H9 (cell line): ENCODE measurements at regions not wholly inside any gene's neighbourhood (a gene's known extent, or its start where the extent isn't known, plus 50 kb on each side); places are given as distances from the start of the nearest gene placed in this dataset.

Source experiments
- DNase-seq: peaks from one replicate; pipeline ENCODE4 v3.0.0-alpha.2; 2017
- H2AFZ ChIP-seq: one replicate; pipeline ENCODE4 v1.6.1; 2013; ENCODE audit warnings: mild to moderate bottlenecking, low read length, control low read depth, moderate library complexity
- H2AK5ac ChIP-seq: 2 replicates; pipeline ENCODE4 v1.6.1; 2013; ENCODE audit warnings: low read length, control low read depth, mixed read lengths; ENCODE audit not compliant: insufficient read length
- H2BK120ac ChIP-seq: one replicate; pipeline ENCODE4 v1.6.1; 2013; ENCODE audit warnings: low read depth, mild to moderate bottlenecking, low read length, control low read depth, inconsistent platforms; ENCODE audit not compliant: poor library complexity, severe bottlenecking
- H2BK12ac ChIP-seq: 2 replicates; pipeline ENCODE4 v1.6.1; 2013; ENCODE audit warnings: low read length, control low read depth, mixed read lengths, low read depth; ENCODE audit not compliant: insufficient read length
- H2BK15ac ChIP-seq: 2 replicates; pipeline ENCODE4 v1.6.1; 2013; ENCODE audit warnings: low read depth, low read length, control low read depth
- H2BK20ac ChIP-seq: one replicate; pipeline ENCODE4 v1.6.1; 2013; ENCODE audit warnings: low read depth, mild to moderate bottlenecking, low read length, control low read depth, inconsistent platforms; ENCODE audit not compliant: poor library complexity, severe bottlenecking
- H2BK5ac ChIP-seq: 2 replicates; pipeline ENCODE4 v1.6.1; 2013; ENCODE audit warnings: low read length, control low read depth, mixed read lengths; ENCODE audit not compliant: insufficient read length
- H3K14ac ChIP-seq: 2 replicates; pipeline ENCODE4 v1.6.1; 2013; ENCODE audit warnings: low read length, control low read depth; ENCODE audit not compliant: insufficient read depth
- H3K18ac ChIP-seq: 2 replicates; pipeline ENCODE4 v1.6.1; 2013; ENCODE audit warnings: low read depth, mild to moderate bottlenecking, mixed read lengths, low read length, control low read depth; ENCODE audit not compliant: insufficient read length
- H3K23ac ChIP-seq: 2 replicates; pipeline ENCODE4 v1.6.1; 2013; ENCODE audit warnings: low read length, control low read depth, mixed read lengths, low read depth; ENCODE audit not compliant: insufficient read length
- H3K23me2 ChIP-seq: 2 replicates; pipeline ENCODE4 v1.6.1; 2013; ENCODE audit warnings: low read depth, mild to moderate bottlenecking, mixed read lengths, low read length, control low read depth; ENCODE audit not compliant: insufficient read length, poor library complexity, severe bottlenecking
- H3K27ac ChIP-seq: 2 replicates; pipeline ENCODE4 v1.5.1; 2013; ENCODE audit warnings: low read length, control low read depth, mixed read lengths, low read depth; ENCODE audit not compliant: insufficient read length
- H3K27me3 ChIP-seq: 2 replicates; pipeline ENCODE4 v1.6.1; 2013; ENCODE audit warnings: low read length, control low read depth, inconsistent platforms; ENCODE audit not compliant: insufficient read depth
- H3K4ac ChIP-seq: 2 replicates; pipeline ENCODE4 v1.6.1; 2013; ENCODE audit warnings: low read depth, mild to moderate bottlenecking, control low read depth, inconsistent platforms, low read length, moderate library complexity
- H3K4me1 ChIP-seq: 2 replicates; pipeline ENCODE4 v1.6.1; 2013; ENCODE audit warnings: low read length, control low read depth, inconsistent platforms; ENCODE audit not compliant: insufficient read depth
- H3K4me2 ChIP-seq: 2 replicates; pipeline ENCODE4 v1.6.1; 2013; ENCODE audit warnings: low read length, control low read depth, mixed read lengths; ENCODE audit not compliant: insufficient read length, insufficient read depth
- H3K56ac ChIP-seq: 2 replicates; pipeline ENCODE4 v1.6.1; 2013; ENCODE audit warnings: low read depth, mild to moderate bottlenecking, mixed read lengths, low read length, control low read depth; ENCODE audit not compliant: insufficient read length
- H3K79me1 ChIP-seq: 2 replicates; pipeline ENCODE4 v1.6.1; 2013; ENCODE audit warnings: low read depth, mild to moderate bottlenecking, moderate library complexity, low read length, control low read depth, inconsistent platforms; ENCODE audit not compliant: insufficient read depth, poor library complexity, severe bottlenecking
- H3K79me2 ChIP-seq: 2 replicates; pipeline ENCODE4 v1.6.1; 2013; ENCODE audit warnings: low read length, control low read depth, inconsistent platforms; ENCODE audit not compliant: insufficient read depth
- H3K9ac ChIP-seq: 2 replicates; pipeline ENCODE4 v1.6.1; 2013; ENCODE audit warnings: low read length, control low read depth, mixed read lengths; ENCODE audit not compliant: insufficient read length; ENCODE audit errors: extremely low read depth
- H3K9me3 ChIP-seq: one replicate; pipeline ENCODE4 v1.6.1; 2013; ENCODE audit warnings: low read depth, low read length, inconsistent platforms; ENCODE audit not compliant: control insufficient read depth
- H3T11ph ChIP-seq: one replicate; pipeline ENCODE4 v1.6.1; 2013; ENCODE audit warnings: mild to moderate bottlenecking, low read length, control low read depth, inconsistent platforms
- H4K20me1 ChIP-seq: one replicate; pipeline ENCODE4 v1.6.1; 2013; ENCODE audit not compliant: control insufficient read depth, insufficient read length, insufficient read depth
- H4K5ac ChIP-seq: 2 replicates; pipeline ENCODE4 v1.6.1; 2013; ENCODE audit warnings: low read depth, mild to moderate bottlenecking, mixed read lengths, low read length, control low read depth; ENCODE audit not compliant: insufficient read length
- H4K8ac ChIP-seq: replicated peaks from 2 replicates; pipeline ENCODE4 v1.6.1; 2013; ENCODE audit warnings: low read length, control low read depth, mixed read lengths, low read depth; ENCODE audit not compliant: insufficient read length
- H4K91ac ChIP-seq: 2 replicates; pipeline ENCODE4 v1.6.1; 2013; ENCODE audit warnings: low read depth, mild to moderate bottlenecking, moderate library complexity, mixed read lengths, low read length, control low read depth; ENCODE audit not compliant: insufficient read length
- H3K27ac Mint-ChIP-seq, 3 experiments: 2 replicates in 2 of 3; 3 replicates in 1 of 3; pipeline ENCODE4 v1.8.0; 2020 to 2021; ENCODE audit warnings: mixed read lengths in 3 of 3, mild to moderate bottlenecking in 1 of 3, moderate library complexity in 1 of 3
- H3K27me3 Mint-ChIP-seq: 2 replicates; pipeline ENCODE4 v1.8.0; 2021; ENCODE audit warnings: low read depth, mild to moderate bottlenecking, moderate library complexity, mixed read lengths
- H3K36me3 Mint-ChIP-seq, 3 experiments: 2 replicates in 2 of 3; 3 replicates in 1 of 3; pipeline ENCODE4 v1.8.0; 2020 to 2021; ENCODE audit warnings: low read depth in 3 of 3, mixed read lengths in 3 of 3; ENCODE audit not compliant: insufficient read depth in 1 of 3
- H3K4me1 Mint-ChIP-seq, 2 experiments: 2 replicates each; pipeline ENCODE4 v1.8.0; 2020; ENCODE audit warnings: mixed read lengths in 2 of 2
- H3K4me3 Mint-ChIP-seq, 2 experiments: 2 replicates in 1 of 2; 3 replicates in 1 of 2; pipeline ENCODE4 v1.8.0; 2020 to 2021; ENCODE audit warnings: mild to moderate bottlenecking in 2 of 2, mixed read lengths in 2 of 2, moderate library complexity in 1 of 2
- H3K9me3 Mint-ChIP-seq, 2 experiments: 2 replicates in 1 of 2; 3 replicates in 1 of 2; pipeline ENCODE4 v1.8.0; 2020; ENCODE audit warnings: mild to moderate bottlenecking in 2 of 2, mixed read lengths in 2 of 2, moderate library complexity in 1 of 2
- CTCF ChIP-seq: fragments of 200-600 bp; sonication (generic); conservative IDR thresholded peaks from 3 replicates; pipeline ENCODE4 v1.8.0; 2021; ENCODE audit warnings: antibody characterized with exemption, mild to moderate bottlenecking
- WGBS: extraction: QIAGEN DNeasy Blood & Tissue Kit; methylation state at CpG from one replicate; pipeline ENCODE4 v1.1.7; 2013; ENCODE audit warnings: missing lambda C conversion rate, low lambda C conversion rate, mixed read lengths; ENCODE audit not compliant: insufficient read length; ENCODE audit errors: extremely low coverage; 5-methylcytosine and 5-hydroxymethylcytosine counted together

- Histone ChIP-seq H2BK120ac (no peak overlapping the region), H3K4me1 (peaks cover 15% of the 10 kb centered on the region; the same call in 1 of the 2 replicates), H3K23ac (no peak overlapping the region), H3K9me3 (no peaks in the 10 kb centered on the region), H3K56ac (no peak overlapping the region), H2AFZ (no peak overlapping the region), H2BK12ac (no peak overlapping the region), H4K91ac (no peak overlapping the region), H2BK5ac (no peak overlapping the region), H3T11ph (no peak overlapping the region), H3K9ac (no peak overlapping the region), H2BK20ac (no peak overlapping the region), H3K27me3 (no peaks in the 10 kb centered on the region), H3K18ac (no peak overlapping the region), H4K20me1 (no peaks in the 10 kb centered on the region), H3K4me2 (no peak overlapping the region), H4K5ac (no peak overlapping the region), H3K23me2 (no peaks in the 10 kb centered on the region), H3K4ac (no peak overlapping the region), H4K8ac (no peak overlapping the region), H3K79me1 (no peaks in the 10 kb centered on the region), H2BK15ac (no peak overlapping the region), H3K27ac (no peak overlapping the region), H3K79me2 (no peaks in the 10 kb centered on the region), H2AK5ac (no peak overlapping the region), H3K14ac (no peak overlapping the region)
- Mint-ChIP-seq H3K4me3 (no peak overlapping the region), H3K27me3 (peaks cover 9% of the 10 kb centered on the region; the same call in 1 of the 2 replicates), H3K27ac (no peak overlapping the region), H3K4me1 (peaks cover 32 to 35% of the 10 kb centered on the region in 2 experiments), H3K9me3 (peaks cover 12 to 13% of the 10 kb centered on the region in 2 experiments), H3K36me3 (peaks cover 7 to 16% (median 10%) of the 10 kb centered on the region in 3 experiments)
- TF ChIP-seq CTCF, result no peak
- DNase-seq, result no peak
- WGBS, result no CpG with 5 or more reads among the region's 6 CpGs
Observed at GRCh38 chr2:172280571-172281361, 146.6 kb upstream of the ITGA6 start.
